GM12872 (cell line): ENCODE measurements at regions not wholly inside any gene's neighbourhood (a gene's known extent, or its start where the extent isn't known, plus 50 kb on each side); places are given as distances from the start of the nearest gene placed in this dataset.

Experiments used
- TF ChIP-seq, protein P1 (sequence below): IDR thresholded peaks from 3 replicates; pipeline ENCODE4 v1.5.1; 2011; ENCODE audit warnings: low read depth, mild to moderate bottlenecking, low read length, moderate library complexity; ENCODE audit not compliant: insufficient read depth

- TF ChIP-seq, protein P1, sequence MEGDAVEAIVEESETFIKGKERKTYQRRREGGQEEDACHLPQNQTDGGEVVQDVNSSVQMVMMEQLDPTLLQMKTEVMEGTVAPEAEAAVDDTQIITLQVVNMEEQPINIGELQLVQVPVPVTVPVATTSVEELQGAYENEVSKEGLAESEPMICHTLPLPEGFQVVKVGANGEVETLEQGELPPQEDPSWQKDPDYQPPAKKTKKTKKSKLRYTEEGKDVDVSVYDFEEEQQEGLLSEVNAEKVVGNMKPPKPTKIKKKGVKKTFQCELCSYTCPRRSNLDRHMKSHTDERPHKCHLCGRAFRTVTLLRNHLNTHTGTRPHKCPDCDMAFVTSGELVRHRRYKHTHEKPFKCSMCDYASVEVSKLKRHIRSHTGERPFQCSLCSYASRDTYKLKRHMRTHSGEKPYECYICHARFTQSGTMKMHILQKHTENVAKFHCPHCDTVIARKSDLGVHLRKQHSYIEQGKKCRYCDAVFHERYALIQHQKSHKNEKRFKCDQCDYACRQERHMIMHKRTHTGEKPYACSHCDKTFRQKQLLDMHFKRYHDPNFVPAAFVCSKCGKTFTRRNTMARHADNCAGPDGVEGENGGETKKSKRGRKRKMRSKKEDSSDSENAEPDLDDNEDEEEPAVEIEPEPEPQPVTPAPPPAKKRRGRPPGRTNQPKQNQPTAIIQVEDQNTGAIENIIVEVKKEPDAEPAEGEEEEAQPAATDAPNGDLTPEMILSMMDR, result no peak
Measured at GRCh38 chr6:8857160-8857559, 421.8 kb upstream of the SLC35B3 start.

DNA sequence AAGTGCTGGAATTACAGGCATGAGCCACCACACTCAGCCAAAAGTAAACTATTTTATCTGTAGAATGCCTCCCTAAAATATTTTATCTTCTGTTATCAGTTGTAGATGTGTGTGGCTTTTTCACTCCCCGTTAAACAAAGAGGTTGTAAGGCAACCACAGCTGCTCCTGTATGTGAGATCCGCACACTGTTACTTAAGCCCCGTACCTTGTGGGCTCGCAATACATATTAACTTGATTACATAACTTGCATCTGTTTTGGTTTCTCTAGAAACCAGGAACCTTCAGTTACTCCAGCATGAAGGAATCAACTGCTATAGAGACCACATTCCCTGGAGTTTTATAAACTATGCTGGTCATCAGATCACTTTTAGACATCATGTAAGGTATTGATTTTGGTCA, 420.1 kb upstream of the SLC35B3 start:
- TF ChIP-seq, protein P1, result no peak

DNA sequence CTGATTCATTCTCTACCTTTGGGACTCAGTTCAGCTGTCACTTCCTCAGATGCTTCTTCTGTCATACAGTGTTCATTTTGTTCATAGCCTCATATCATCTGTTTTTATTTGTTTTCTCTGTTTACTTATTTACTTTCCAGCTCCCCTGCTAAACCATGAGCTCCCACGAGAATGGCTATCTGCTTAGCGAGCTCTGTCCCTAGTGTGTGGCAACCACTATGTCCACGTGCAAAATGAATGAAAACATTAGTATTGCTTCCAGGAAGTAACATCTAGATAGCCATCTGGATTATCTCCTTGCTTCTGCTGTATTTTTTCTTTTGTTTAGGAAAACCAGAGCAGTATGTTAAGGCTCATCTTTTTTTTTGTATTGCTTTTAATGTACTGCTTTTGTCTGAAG, 417.0 kb upstream of the SLC35B3 start:
- TF ChIP-seq, protein P1, result no peak

GRCh38 chr6:8845690-8846089, 410.3 kb upstream of the SLC35B3 start:
- TF ChIP-seq, protein P1, result no peak

- TF ChIP-seq, protein P1, result no peak
Measured at GRCh38 chr6:8844968-8845367, 409.6 kb upstream of the SLC35B3 start.

- TF ChIP-seq, protein P1, result no peak
Measured at GRCh38 chr6:8839626-8840025, 404.3 kb upstream of the SLC35B3 start.

DNA sequence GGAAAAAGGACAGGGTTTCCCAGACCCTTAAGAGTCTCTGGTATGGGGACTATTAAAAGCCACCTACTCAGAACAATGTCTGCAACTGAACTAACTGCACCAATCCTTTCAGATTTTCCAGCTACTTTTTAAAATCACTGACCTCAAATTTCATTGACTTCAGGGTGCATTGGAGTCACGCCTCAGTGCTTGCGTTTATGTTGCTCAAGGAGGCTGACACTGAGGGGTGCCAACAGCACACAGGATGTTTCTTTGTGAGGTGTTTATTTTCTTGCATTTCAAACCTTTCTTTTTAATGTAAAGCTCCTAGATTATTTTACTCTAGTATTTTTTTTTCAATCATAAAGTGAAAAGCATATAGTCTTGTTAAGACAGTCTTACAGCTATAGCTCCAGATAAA, 402.0 kb upstream of the SLC35B3 start:
- TF ChIP-seq, protein P1, result no peak
